GM21381 (cell line): ENCODE measurements at regions not wholly inside any gene's neighbourhood (a gene's known extent, or its start where the extent isn't known, plus 50 kb on each side); places are given as distances from the start of the nearest gene placed in this dataset.
"Not testable (repeated sequence)": the region's sequence is repeated elsewhere in the genome, so short reads cannot be mapped to it uniquely, and the experiment has no call there.

Experiments
- ATAC-seq: cut with Tn5 transposase; IDR thresholded peaks from one replicate; pipeline ENCODE4 v1.9.1; 2021; ENCODE audit warnings: mild to moderate bottlenecking, moderate library complexity; ENCODE audit not compliant: unreplicated experiment

DNA sequence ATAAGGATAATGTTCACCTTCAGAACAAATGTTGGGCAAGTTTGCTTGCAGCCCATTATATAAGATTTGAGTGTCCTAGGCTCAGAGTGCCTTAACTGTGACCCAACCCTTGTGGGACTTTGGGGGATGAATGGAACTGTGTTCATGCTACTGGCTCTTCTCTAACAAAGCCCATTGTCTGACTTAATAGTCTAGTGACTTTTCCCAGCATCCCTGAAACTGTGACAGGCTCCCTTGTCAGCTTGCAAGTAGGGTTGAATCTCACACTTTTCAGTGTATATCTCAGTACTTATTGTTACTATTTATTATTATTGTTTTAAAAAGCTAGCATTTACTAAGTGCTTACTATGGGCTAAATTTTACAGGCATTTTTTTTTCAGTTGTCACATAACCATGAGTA, 1488.2 kb downstream of the KHDRBS2 start:
- not testable (repeated sequence) for ATAC-seq

DNA sequence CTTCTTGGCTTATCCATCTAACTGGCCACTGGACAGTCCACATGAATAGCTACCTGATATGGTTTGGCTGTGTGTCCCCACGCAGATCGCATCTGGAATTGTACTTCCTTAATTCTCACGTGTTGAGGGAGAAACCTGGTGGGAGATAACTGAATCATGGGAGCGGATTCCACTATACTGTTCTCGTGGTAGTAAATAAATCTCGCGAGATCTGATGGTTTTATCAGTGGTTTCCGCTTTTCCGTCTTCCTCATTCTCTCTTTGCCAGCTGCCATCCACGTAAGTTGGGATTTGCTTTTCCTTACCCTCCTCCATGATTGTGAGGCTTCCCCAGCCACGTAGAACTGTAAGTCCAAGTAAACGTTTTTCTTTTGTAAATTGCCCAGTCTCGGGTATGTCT, 1496.4 kb downstream of the KHDRBS2 start:
- ATAC-seq: not testable (repeated sequence)

DNA sequence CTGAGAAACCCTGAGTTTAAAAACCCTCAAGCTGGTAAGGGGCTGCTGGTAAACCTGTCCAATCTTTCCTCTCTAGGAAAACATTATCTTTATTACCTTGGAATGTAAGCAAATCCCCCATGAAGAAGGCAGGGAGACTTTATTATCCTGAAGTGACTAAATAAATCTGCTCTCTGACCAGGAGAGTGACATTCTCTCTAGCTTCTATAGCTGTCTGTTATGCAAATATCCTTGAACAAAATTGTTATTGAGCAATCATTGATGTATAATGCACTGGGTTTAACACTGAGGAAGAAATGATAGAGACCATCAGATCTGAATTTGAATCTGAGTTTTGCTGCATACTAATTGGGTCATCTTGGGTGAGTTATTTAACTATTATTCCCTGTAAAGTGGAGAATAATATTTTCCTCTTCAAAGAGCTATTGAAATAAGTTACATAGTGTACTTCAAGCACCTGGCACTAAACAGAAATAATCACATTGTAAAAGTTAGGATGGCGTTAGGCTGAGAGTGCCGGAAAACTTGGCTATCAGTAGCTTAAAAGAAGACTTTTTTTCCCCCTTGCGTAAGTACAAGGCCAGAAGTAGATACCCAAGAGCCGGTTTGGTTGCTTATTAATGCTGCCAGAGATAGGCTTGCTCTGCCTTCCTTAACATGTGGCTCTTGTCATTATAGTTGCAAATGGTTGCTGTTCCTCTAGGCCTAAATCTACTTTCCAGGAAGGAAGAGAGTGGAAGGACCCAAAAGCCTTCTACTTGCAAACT, 1503.1 kb downstream of the KHDRBS2 start:
- not testable (repeated sequence) for ATAC-seq

GRCh38 chr6:60779591-60779990, 1506.4 kb downstream of the KHDRBS2 start:
- ATAC-seq: not testable (repeated sequence)

DNA sequence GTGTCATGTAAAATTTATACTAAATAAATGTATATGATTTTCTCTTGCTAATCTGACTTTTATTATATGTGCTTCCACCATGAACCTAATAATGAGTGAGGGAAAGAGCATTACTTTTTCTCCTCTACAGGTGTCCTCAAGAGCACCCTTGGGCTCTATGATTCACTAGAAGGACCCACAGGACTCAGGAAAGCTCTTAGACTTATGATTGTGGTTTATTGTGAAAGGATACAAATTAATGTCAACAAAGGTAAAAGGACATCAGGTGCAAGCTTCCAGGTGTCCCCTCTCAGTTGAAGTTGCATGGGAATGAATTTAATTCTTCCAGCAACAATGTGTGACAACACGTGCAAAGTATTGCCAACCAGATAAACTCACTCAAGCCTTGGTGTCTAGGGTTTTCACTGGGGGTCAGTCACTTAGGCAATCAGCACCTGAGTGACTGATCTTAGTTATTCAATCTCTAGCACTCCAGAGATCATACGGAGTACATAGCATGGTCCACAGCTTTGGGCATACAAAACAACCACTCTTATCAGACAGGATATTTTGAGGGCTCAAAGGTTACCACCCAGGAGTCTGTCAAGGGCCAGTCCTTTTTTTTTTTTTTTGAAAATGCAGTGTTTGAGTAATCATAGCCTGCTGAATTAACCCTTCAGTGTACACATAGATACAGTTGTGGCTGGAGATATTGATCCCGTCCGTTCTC, 1518.1 kb downstream of the KHDRBS2 start:
- not testable (repeated sequence) for ATAC-seq

DNA sequence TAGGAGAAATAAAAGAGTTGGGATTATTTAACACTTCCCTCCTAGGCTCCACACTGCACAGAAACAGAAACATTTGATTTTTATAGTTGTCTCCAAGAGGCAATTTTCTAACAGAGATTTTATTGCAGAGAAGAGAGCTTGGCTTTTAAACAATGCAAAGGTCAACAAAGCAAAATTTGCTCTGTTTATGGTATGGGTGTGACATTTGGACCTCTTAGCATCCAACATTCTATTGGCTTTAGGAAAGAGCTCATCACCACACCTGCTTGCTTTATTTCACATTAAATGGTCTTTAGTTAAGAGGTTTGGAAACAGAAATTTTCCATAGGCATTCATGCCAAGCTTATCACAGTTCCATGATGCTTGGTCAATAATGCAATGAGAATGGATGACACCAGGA, 1520.7 kb downstream of the KHDRBS2 start:
- not testable (repeated sequence) for ATAC-seq

GRCh38 chr6:60763464-60764080, 1522.5 kb downstream of the KHDRBS2 start:
- ATAC-seq: not testable (repeated sequence)

DNA sequence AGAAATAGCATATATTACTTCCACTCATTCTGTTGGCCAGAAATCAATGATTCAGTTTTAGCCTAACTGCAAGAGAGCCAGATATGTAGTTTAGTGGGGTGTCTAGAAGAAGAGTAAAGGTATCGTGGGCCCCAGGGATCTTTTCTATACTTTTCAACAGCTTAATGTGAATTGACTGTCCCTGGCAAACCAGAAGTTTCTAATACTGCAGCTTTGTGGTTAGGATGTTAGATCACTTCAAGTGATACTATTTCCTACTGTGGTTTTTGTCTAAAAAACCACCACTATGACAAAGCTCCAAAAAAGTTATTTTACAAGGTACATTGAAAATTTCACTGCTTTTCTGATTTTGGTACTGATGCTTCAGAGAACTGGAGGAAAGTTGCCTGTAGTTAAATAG, 1525.1 kb downstream of the KHDRBS2 start:
- ATAC-seq: not testable (repeated sequence)

- ATAC-seq: not testable (repeated sequence)
These were observed 1526.7 kb downstream of the KHDRBS2 start for GRCh38 chr6:60759149-60759825.

DNA sequence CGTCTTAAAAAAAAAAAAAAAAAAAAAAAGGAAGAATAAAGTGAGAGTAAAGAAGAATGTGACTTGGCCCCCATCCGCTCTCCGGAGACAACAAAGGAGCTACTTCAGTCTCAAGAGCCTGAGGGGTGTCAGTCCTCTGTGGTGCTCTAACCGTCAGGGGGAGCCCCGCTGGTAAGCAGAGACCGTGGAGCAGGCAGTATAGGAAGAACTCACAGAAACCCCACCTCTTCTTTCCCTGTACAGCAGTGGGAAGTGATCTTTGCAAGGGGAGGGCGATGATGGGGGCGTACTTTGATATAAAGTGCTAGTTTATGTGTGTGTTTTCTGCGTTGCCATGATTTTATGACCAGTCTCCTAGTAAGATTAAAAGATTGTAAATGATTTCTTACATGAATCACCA, 1527.3 kb downstream of the KHDRBS2 start:
- not testable (repeated sequence) for ATAC-seq

DNA sequence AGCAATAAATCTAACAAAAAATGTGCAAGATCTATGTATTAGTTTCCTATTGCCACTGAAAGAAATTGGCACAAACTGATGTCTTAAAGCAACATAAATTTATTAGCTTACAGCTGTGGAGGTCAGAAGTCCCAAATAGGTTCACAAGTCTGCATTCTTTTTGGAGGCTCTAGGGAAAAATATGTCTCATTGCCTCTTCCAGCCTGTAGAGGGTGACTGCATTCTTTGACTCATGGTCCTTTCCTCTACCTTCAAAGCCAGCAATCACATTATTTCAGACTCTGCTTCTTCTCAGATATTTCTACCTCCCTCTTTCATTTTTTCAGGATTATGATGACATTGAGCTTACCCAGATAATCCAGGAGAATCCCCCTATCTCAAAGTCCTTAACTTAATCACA, 1531.1 kb downstream of the KHDRBS2 start:
- no peak for ATAC-seq

DNA sequence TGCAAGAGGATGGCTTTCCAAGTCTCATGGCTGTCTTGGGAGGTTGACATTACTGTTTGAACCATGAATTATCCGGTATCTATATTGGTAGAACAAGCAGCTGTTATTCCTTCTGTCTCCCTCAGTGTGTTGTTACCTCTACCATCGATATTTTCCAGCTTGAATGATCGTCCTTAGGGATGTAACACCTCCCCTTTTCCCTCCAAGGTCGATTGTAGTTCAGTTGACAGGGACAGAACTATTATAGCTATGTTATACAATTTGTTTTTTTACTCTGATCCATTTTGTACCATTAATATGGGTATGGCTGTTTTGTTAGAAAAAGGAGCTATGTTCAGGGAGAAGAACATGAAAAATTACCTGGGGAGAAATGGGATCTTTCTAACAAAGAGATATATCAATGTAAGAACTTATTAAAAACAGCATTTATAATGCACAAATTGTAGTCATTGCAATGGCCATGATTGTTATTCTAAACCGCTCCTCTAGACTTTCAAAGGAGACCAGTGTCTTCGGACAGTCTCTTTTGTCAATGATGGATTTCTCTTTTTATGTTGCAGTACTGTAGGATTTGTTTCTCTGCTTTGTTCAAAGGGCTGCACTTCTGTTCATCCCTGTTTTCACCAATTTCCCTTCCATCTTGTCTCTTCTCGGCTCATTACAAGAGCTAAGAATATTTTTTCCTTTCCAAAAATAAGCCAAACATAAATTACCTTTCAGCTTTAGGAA, 1535.5 kb downstream of the KHDRBS2 start:
- ATAC-seq: not testable (repeated sequence)

GRCh38 chr6:60747765-60748556, 1538.1 kb downstream of the KHDRBS2 start:
- not testable (repeated sequence) for ATAC-seq

DNA sequence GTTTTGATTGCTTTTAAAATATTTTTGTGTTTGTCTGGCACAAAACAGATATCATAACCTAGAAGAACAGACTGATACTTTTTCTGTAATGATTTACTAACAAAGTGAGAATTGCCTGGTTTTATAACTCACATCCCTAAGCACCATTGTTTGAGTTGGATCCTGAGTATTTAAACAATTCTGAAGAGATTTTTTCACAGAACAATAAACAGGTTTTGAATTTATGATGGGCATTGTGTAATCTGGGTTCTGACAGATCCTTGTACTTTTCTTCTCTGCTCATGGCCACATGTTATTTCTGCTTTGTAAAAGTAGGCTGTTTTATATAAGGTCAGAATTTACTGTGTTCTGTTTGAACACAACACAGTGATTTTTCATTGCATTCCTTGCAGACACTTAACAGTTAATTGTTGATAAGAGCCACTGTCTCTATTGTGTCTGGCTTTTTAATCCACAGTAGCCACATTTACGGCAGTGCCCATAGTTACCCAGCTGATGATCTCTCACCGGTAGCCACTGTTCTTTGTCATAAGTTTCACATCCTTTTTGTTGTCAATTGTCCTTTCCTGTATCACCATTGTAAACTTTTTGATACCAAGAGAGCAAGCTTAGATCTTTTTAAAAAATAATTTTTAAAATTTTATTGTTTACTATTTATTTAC, 1548.1 kb downstream of the KHDRBS2 start:
- peak; percentile 68 for ATAC-seq

DNA sequence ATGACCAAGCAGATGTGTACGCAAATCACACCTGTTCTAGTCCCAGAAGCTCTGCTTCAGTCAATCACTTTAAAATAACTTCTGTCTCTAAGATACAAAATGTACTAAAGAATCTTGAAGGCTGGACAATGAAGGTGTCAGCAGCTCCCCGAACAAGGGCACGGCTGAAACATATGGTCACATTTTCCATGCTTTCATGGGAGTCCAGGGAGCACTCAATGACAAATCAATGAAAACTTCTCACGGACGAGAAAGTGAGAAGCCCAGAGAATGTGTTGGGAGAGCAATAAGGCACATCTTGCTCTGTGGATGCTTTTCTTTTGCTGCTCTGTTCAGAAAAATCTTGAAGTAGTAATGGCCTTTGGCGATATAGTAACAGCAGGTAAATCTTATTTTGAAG, 1548.7 kb downstream of the KHDRBS2 start:
- not testable (repeated sequence) for ATAC-seq

- ATAC-seq: not testable (repeated sequence)
These were observed 1562.1 kb downstream of the KHDRBS2 start for GRCh38 chr6:60723935-60724334.

- ATAC-seq: no peak
These were observed 1590.8 kb downstream of the KHDRBS2 start for GRCh38 chr6:60695232-60695631.

DNA sequence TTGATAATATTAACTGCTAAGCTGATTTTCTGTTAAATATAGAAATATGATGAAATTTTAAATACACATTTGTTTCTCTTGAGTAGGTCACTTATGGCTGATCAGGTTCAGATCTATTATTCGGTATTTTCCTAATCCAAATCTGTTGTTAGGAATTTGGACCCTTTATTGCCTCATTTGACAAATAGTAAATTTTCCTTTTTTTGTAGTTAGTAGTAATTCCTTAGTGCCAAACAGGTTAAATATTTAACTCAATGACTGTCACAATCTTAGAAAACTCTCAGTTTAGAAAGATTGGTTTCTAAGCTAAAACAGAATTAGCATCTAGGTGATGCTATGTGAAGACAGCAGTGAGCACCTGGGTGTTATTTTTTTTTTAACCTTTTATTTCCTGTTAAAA, 1598.9 kb downstream of the KHDRBS2 start:
- no peak for ATAC-seq

- no peak for ATAC-seq
These were observed 1604.2 kb downstream of the KHDRBS2 start for GRCh38 chr6:60681806-60682205.
